SK-N-MC (cell line): ENCODE measurements at regions not wholly inside any gene's neighbourhood (a gene's known extent, or its start where the extent isn't known, plus 50 kb on each side); places are given as distances from the start of the nearest gene placed in this dataset.

Source experiments
- DNase-seq: peaks from one replicate; pipeline ENCODE4 v3.0.0-alpha.2; 2011; ENCODE audit warnings: low read depth, low spot score
- H3K27ac ChIP-seq: fragments of 200-600 bp; sonication (generic); 2 replicates; pipeline ENCODE4 v1.5.1; 2016; ENCODE audit warnings: mixed run types
- H3K36me3 ChIP-seq: fragments of 200-600 bp; sonication (generic); 2 replicates; pipeline ENCODE4 v1.6.1; 2017; ENCODE audit warnings: antibody characterized with exemption, low read length, mixed read lengths; ENCODE audit not compliant: insufficient read depth
- H3K4me3 ChIP-seq: fragments of 200-600 bp; sonication (generic); 2 replicates; pipeline ENCODE4 v1.5.1; 2016
- H3K9ac ChIP-seq: fragments of 200-600 bp; sonication (generic); 2 replicates; pipeline ENCODE4 v1.8.0; 2017; ENCODE audit warnings: mixed run types, mixed read lengths; ENCODE audit not compliant: insufficient read length
- H3K9me3 ChIP-seq: fragments of 200-600 bp; sonication (generic); 2 replicates; pipeline ENCODE4 v1.6.1; 2017; ENCODE audit warnings: low read depth, mild to moderate bottlenecking, antibody characterized with exemption, low read length, moderate library complexity, mixed read lengths
- EZH2 ChIP-seq: fragments of 200-600 bp; sonication (generic); IDR thresholded peaks from one replicate; pipeline ENCODE4 v1.6.1; 2017; ENCODE audit warnings: antibody characterized with exemption
- FOXP2 ChIP-seq: optimal IDR thresholded peaks from 2 replicates; pipeline ENCODE3; 2011; ENCODE audit warnings: mild to moderate bottlenecking, moderate library complexity; ENCODE audit not compliant: insufficient read depth; ENCODE audit errors: extremely low read length, control extremely low read depth
- POLR2AphosphoS5 ChIP-seq: IDR thresholded peaks from 2 replicates; pipeline ENCODE4 v1.6.1; 2012; ENCODE audit warnings: mild to moderate bottlenecking, low read depth, low read length, borderline replicate concordance

DNA sequence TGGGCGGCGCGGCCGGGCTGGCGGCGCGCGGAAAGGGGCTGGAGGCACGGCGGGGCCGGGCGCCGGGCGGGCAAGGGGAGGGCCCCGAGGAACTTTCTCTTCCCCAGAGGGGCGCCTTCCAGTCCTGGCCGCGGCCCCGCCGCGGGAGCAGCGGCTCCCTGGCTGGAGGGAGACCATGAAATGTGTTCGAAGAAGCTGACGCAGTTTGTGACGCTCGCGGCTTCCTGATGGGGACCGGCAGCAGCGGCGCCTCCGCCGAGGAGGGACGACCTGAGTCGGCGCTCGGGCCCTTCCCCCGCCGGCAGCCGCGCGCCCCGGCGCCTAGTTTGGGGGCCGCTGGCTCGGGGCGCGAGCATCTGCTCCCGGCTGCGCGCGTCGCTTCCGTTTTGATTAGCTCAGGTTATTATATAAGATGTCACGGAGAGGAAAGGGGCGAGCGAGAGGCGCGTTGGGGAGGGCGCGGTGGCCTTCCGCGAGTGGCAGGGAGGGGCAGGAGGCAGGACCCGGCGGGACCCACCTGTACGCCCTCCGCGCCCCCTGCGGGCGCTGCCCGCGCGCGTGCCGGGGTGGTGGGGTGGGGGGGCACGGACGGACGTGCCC, 57.1 kb upstream of the PCGF5 start:
- Histone ChIP-seq H3K27ac (no peak overlapping the region), H3K36me3 (no peaks in the 10 kb centered on the region), H3K4me3 (peak overlapping the region; percentile 78), H3K9ac (peak overlapping the region; percentile 75), H3K9me3 (no peaks in the 10 kb centered on the region)
- DNase-seq = no peak
- TF ChIP-seq EZH2 (no peak), POLR2AphosphoS5 (0 out of 2 replicates have a peak, but pooled peaks have one; percentile 12)

DNA sequence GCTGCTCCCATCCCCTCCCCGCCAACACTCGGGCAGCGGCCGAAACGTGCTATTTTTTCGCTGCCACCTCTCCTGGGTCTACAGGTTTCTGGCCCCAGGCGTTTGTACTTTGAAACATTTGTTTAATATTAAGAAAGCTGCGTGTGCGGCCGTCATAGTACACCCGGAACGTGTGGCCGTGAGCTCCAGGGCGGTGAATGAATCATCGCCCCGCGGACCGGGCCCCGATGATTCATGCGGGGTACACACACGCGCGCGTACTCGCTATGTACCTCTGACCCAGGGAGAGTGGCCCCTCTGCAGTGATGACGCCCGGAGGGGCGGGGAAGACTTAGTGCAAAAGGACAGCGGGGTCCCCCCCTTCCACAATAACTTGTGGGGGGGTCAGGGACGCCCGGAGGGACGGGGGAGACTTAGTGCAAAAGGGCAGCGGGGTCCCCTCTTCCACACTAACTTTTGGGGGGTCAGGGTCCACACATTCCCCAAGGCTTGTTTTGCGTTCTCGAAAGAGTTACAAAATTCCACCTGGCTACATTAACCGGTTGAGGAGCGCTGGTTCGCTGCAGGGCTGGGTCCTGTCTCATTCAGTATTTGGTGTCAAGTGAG, 56.5 kb upstream of the PCGF5 start:
- DNase-seq = no peak
- H3K36me3 ChIP-seq = no peaks in the 10 kb centered on the region
- H3K27ac ChIP-seq = no peak overlapping the region
- H3K9me3 ChIP-seq = no peaks in the 10 kb centered on the region
- TF ChIP-seq EZH2 = no peak
- peak overlapping the region; percentile 78 for H3K4me3 ChIP-seq
- H3K9ac ChIP-seq = peak overlapping the region; percentile 75

DNA sequence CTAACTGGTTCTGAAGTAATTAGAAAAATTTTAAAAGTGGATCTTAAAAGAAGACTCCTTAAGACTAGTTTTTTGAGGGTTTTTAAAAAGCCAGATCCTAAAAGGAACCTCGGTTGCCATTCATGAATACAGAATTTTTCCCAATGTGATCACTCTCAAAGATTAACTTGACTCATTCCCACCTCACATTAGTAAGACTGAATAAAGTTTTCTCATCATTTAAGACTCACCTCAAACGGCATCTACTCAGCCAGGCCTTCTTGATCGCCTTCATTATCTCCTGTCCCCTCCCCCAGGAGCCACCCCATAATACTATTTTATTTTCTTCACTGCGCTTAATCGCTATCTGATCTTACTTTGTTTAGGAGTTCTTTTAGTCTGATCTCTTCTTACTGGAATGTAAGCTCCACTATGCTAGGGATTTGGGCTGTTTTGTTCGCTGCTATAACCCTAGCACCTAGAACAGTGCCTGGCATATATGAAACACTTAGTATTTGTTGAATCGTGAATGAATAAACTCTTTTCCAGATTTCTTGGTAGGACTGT, 55.9 kb upstream of the PCGF5 start:
- Histone ChIP-seq H3K36me3 (no peaks in the 10 kb centered on the region), H3K9me3 (no peaks in the 10 kb centered on the region), H3K27ac (no peak overlapping the region), H3K9ac (peak overlapping the region; percentile 75), H3K4me3 (peak overlapping the region; percentile 78)
- TF ChIP-seq POLR2AphosphoS5 (no peak), FOXP2 (no peak), EZH2 (no peak)
- DNase-seq = no peak

DNA sequence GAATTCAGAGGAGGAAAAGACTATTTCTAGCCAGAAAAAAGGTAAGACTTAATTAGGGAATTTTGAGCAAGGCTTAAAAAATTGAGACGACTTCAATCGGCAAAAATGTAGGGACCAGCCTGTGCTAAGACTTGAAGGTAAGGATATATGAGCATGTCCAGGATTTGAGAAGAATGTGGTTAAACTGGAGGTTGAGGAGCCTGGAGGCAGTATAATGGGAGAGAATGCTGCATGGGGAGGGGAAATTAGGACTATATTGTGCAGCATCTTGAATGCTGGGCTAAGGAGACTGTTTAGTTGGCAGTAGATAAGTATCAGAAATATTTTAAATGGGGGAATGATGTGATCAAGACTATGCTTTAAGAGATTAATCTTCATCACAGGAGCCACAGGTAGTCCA, 53.1 kb upstream of the PCGF5 start:
- no peak for DNase-seq
- Histone ChIP-seq H3K36me3 (no peaks in the 10 kb centered on the region), H3K4me3 (no peak overlapping the region), H3K27ac (no peak overlapping the region), H3K9ac (no peak overlapping the region), H3K9me3 (no peaks in the 10 kb centered on the region)
- TF ChIP-seq EZH2 (no peak), POLR2AphosphoS5 (no peak), FOXP2 (no peak)

DNA sequence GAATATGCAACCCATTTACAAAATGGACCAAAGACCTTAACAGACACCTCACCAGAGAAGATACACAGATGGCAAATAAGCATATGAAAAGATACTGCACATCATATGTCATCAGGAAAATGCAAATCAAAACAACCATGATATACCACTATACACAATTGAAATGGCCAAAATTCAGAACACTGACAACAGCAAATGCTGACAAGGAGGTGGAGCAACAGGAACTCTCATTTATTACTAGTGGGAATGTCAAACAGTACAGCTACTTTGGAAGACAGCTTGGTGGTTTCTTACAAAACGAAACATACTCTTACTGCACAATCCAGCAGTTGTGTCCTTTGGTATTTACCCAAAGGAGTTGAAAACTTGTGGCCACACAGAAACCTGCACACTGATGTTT, 50.0 kb upstream of the PCGF5 start:
- H3K36me3 ChIP-seq = no peaks in the 10 kb centered on the region; the same call in 1 of the 2 replicates
- DNase-seq = no peak
- no peak overlapping the region for H3K9ac ChIP-seq
- H3K4me3 ChIP-seq = no peak overlapping the region
- TF ChIP-seq FOXP2 (no peak), EZH2 (no peak), POLR2AphosphoS5 (no peak)
- H3K27ac ChIP-seq = no peak overlapping the region
- no peaks in the 10 kb centered on the region for H3K9me3 ChIP-seq
